GM18870 (cell line): ENCODE measurements at regions not wholly inside any gene's neighbourhood (a gene's known extent, or its start where the extent isn't known, plus 50 kb on each side); places are given as distances from the start of the nearest gene placed in this dataset.

Source experiments
- ATAC-seq: cut with Tn5 transposase; IDR thresholded peaks from one replicate; pipeline ENCODE4 v1.9.1; 2021; ENCODE audit warnings: moderate library complexity; ENCODE audit not compliant: unreplicated experiment

DNA sequence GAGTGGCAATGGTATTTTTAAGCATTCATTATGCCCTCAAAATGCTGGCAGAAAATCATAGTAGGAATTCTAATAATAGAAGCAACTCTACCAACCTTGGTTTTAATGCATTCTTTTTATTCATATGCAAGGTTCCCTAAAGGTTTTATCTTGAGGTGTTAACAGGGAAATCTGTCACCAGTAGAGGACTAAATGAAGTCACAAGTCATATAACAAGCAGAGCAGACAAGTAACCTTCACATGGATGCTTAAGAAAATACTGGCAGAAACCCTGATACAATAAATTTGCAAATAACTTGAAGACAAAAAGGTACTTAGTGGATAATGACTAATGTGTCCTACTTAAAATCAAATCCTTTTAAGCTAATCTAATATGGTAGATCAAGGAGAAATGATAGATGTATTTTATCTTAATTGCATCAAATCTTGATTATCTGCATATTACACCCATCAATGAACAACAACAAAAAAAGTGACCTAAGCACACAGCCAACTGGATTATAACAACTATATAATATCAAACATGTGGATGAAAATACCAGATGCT is 73.3 kb downstream of the RFC3 start:
- ATAC-seq, result no peak

DNA sequence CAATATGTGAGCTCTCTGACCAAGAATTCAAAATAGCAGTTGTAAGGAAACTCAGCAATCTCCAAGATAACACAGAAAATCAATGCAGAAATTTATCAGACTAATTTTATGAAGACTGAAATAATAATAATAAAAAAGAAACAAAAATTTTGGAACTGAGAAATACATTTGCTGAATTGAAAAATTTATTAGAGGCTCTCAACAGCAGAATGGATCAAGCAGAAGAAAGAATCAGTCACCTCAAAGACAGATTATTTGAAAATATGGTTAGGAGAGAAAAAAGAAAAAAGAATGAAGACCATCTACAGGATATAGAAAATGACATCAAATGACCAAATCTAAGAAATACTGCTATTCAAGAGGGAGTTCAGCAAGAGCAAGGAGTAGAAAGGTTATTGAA is 75.6 kb downstream of the RFC3 start:
- no peak for ATAC-seq

DNA sequence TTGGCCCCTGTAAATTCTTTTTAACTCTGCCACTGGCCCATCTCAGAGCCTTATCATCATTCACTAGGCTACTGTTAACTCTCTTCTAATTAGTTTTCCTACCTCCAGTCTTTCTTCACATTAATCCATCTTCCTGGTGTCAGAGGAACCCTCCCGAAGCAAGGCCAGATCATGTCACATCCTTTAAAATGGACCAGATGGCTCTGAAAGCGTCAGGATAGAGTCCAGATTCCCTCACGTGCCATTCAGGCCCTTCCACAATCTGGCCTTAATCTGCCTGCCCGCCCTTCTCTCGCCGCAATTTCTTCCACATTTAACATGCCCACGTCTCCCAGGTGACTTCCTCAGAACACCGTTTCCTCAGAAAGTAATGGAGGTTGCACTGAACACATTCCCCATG is 86.5 kb downstream of the RFC3 start:
- ATAC-seq, result no peak

DNA sequence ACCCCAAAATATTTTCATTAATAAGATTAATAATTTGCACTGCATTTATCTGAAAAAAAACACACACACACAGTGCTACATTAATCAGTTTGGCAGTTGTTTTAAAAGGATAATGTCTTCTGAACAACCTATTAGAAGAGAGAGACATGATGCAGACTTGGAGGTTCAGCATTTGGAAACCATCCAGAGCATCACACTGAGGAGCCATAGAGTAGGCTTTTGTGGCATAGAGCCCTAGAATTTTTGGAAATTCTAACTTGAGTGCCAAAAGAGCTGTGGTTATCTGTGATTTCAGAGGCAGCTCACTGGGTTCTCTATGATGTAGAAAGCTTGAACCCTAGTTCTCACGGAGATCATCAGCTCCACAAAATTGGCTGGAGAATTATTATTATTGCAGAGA is 90.2 kb downstream of the RFC3 start:
- no peak for ATAC-seq

DNA sequence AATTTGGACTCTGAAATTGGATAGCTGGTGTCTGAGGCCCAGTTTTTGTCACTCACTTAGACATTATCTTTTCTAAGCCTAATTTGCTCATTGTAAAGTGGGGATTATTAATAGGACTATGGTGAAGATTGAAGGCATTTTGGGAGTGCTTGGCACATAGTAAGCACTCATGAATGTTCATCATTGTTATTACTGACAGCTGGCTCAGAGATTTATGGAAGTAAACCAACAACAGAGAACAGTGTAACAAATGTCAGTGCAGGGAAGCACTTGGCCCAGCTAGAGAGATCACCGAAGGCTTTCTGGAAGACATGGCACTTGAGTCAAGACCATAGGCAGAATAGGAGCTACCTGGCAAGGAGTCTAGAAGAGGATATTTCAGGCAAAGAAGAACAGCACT is 92.3 kb downstream of the RFC3 start:
- ATAC-seq, result no peak

DNA sequence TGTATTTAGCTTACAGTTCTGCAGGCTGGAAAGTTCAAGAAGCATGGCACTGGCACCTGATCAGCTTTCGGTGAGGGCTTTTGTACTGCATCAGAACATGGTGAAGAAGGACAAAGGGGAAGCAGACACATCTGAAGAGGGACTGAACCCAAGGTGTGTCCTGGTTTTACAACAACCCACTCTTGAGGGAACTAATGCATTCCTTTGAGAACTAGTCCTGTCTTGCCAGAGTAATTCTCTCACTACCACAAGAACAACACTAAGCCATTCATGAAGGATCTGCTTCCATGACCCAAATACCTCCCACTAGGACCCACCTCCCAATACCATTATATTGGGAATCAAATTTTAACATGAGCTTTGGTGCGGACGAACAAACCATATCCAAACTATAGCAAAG is 93.6 kb downstream of the RFC3 start:
- no peak for ATAC-seq

DNA sequence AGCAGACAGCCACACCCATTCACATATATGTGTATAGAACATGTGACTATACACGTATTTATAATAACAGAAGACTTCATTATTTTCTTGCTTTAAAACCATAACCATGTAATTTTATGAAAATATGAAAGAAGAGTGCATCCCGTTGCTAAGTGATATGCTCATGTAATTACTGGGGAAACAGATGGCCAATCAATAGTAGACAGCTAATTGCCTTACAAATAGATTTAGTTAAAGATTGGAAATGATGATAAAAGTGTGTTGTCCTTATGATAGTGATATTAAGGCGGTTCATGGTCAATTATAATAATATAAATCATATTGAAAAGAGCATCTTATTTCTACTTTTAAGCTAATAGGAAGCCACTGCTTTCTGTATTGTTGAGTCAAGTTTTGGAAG is 95.9 kb downstream of the RFC3 start:
- ATAC-seq, result no peak

DNA sequence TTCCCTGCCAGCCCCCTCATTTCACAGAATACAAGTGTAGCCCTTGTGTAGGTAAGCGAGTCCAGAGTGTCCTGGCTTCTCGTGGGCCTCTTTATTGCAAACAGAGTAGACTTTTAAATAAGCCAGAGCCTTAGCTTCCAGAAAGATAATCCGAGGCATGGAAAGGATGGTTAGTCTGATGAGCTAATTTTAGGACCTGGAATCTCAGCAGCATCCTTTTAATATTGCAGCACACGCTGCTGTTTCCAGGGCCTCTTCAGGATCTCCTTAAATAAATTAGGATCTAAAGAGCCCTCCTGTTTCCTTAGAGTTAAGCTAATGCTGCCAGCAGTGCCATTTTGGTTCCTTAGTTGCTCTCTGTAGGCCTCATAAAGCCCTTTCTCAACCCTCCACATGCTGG is 99.2 kb downstream of the RFC3 start:
- no peak for ATAC-seq

DNA sequence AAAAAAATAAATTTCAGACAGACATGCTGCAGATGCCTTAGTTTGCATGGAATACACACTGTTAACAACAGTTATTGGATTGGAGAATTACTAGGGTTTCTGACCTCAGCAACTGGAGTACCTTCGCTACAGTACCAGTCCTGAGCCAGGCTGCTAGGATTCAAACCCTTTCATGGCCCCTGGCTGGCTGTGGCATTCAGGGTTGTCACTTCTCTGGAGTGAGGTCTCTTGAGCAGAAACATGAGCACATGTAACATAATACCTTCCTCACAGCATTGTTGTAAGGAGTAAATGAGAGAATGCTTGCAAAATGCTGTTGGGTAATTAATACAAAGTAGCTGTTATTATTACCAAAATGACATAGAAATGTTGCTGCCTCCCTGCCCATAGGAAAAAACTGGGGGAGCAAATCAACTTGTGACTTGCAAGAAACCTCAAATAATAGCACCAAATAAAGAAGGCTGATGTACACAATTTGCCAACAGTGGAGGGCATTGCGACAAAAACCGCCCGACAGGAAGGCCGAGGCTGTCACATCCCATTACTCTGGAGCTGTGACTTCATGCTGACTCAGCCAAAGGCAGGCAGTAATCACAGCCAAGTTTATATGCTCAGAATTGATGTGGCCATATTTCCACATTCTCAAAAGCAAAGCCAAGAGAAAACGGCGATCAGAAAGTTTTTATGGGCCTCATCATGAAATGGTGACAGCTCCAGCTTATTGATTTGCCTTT is 100.4 kb downstream of the RFC3 start:
- no peak for ATAC-seq

DNA sequence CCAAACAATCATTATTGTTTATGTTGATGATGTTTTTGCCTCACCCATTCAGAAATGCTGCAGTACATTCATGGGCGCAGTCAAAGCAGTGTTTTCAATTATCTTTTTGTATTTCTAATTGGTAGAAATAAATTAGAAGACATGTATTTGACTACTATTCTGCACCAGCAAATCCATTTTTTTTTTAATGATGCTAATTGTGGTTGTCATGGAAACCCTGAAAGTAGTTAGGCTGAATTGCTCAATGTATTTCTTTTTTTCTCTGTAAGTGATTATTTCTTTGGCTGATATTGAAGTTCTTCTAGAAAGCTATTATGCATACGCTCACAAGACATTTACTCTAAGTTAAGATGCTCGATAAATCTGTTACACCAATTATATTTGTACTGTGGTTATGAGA is 101.2 kb downstream of the RFC3 start:
- ATAC-seq, result no peak

DNA sequence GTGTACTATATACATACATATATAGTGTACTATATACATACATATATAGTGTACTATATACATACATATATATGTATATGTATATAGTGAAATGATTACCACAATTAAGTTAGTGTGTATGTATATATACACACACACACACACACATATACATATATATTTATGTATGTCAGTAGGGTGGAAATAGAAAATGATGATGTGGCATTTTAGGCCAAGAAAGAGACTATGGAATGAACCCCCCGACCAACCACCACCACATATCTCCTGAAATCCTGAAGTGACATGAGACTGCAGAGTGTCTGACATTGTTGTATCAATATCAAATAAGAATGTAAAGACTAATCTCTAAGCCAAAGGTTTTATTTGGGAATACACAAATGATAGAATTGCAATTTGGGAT is 107.6 kb downstream of the RFC3 start:
- no peak for ATAC-seq

DNA sequence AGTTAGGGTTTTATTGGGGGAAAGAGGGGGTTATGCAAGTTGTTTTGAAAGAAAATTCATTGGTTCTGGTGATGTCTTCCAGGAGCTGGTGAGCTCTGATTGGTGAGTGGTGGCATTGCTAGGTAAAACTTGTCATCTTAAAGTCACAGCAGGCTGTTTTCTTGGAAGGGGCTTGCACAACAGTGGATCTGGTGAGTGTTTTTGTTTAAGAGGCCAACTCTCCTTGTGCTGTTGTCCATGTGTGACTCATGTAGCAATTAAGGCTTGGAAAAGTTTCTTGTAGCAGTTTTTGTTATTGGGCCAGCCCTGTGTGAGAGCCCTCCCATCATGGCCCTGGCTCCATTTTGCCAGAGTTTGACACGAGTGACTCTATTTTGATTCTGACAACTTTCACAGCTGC is 109.4 kb downstream of the RFC3 start:
- no peak for ATAC-seq

DNA sequence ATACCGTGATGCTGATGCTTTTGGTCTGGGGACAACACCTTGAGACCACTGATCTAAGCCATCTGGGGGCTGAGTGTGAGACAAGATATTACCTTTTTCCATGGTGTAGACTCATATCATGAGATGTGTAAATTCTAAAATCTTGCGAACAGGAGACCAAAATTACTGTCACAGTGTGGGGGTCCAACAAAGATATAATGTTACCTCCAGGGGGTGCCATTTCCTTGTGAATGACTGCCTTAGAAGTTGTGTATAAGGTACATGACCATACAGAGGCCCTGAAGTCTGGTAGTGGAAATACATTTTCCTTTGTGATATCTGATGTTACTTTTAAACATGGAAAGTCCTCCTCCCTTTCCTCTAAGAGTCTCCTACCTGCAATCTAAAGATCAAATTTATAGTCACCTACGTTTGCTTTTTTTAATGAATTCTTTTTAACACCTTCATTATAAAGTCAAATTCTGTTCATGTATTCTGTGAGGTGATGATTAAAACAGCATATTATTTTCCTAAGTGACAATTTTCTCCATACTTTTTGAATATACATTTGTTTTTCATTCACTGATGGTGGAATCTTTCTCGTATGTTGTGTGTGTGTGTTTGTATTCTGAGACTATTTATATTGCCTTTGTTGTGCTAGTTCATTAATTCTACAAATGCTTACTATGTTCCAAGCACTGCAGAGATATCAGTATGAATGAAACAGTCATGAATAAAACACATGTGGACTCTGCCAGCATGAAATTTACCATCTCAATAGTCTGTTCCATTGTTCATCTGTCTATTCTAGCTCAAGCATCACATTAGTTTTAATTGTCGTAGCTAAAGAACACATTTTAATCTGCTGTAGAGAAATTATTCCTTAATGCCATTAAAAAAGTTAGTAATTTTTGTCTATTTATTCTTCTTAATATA is 113.7 kb downstream of the RFC3 start:
- ATAC-seq, result no peak

DNA sequence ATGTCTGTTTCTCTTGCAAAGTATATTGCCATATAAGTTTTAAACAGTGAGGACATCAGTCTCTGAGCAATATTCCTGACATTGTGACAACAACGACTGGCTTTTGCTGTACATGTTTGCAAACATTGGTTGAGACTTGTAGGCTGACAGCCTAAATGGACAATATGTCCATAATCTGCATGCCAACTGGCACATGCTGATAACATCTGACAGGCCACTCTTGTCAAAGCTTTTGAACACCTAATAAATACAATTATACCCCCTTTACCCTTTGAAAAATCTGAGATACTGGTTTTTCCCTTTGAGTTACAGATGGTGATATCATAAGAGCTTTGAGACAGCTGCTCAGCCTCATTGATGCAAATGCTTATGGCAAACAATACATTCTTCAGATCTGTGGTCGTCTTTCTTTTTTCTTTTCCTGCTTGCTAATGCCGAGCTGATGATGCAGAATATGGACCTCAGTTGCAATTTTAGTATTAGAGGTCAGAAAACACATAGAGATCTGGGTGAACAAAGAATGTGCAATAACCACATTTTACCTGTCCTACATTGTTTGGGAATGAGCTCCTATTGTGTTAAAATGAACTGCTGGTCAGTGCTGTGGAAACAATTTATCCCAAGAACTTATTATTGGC is 114.9 kb downstream of the RFC3 start:
- no peak for ATAC-seq

DNA sequence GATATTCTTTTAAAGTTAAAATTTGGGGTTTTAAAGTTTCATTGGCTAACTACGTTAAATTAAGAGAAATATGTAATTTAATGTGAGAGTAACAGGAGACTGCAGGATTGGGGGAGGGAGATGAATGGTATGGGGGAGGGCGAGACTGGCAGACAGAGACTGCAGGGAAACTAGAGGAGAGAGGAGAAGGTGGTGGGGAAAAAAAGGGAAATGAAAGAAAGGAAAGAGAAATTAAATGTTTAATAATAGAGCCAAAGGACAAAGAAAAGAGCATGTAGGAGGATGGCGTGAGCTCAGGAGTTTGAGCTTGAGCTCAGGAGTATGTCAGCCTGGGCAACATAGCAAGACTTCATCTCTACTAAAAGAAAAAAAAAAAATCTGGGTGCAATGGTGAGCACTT is 115.9 kb downstream of the RFC3 start:
- ATAC-seq, result no peak

DNA sequence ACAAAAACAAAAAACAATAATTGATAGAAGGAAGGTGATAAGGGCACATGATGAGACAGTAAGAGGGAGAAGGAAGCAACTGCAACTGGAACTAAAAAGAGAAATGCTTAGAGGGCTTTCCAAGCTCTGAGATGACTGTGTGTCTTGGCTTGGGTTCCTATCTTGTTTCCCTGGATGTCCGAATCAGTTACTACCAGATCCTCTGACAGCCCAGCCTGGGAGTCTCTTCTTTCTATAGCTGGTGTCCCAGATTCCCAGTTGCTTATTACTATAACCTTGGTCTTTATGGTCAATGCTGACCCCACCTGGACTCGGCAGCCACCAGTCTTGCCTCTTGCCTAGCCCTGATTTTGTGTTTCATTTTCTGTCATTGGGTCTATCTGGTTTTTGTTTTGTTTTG is 116.4 kb downstream of the RFC3 start:
- no peak for ATAC-seq

DNA sequence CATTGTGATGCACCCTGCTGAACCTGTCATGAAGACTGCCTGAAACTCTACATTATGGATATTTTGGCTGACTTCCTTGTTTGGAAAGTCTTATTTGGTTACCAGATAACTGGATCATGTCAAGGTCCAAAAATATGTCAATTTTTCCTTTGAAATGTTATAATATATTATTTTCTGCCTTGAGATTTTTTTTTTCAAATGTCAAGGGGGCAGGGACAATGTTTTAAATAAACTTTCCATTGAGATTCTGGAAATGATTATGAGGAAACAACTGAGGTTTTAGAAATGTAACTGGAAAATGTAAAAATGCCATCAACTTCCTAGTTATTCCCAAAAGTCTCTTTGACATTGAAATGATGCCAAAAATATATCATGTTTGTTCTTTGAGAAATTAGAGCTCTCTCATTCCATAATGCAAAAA is 117.0 kb downstream of the RFC3 start:
- ATAC-seq, result no peak

DNA sequence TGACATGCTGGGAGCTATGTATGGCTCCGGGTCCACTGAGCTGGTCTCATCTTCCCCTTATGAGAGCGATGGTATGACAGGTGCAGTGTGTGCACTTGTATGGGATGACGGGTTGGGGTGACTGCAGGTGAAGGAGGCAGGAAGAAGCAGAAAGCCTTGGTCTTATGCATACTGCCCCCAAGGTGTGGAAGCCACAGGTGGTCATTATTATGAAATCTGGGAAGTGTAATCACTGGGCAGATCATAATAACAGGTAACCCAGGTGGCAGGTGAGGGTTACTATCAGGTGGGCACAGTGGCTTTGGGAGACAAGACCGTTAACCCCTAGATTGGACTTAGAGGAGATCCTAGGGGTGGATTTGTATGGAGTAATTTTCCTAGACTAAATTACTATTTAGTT is 118.0 kb downstream of the RFC3 start:
- ATAC-seq, result no peak

DNA sequence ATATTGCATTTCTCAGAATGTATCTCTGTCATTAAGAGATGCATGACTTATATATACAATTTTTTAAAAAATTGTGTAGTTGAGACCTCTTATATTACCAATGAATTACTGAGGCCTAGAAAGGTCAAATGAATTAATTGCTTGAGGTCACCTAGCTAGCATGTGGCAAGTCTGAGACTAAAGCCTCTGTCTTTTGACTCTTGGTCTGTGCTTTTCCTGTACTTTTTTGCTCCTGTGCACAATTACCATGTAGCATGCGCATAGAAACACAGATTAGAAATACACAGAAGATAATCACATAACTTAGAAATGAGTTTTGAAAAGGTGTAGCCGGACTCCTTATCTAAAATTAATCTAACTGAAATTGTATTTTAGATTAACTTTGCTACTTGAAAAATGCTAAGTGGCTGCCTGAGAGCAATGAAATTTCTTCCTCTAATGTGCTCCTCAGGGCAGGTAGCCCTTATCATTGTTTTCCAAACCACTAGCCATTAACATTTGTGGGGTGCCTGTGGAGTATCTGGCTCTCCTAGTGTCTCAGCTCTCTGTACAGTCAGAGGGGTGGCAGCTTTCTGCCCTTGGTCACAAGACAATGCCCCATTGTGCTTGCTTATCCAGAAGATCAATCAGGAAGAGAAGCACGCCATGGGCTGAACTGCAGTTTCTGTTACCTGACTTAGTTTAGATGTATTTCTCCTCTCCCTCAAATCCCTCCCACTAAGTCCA is 119.6 kb downstream of the RFC3 start:
- ATAC-seq, result no peak

DNA sequence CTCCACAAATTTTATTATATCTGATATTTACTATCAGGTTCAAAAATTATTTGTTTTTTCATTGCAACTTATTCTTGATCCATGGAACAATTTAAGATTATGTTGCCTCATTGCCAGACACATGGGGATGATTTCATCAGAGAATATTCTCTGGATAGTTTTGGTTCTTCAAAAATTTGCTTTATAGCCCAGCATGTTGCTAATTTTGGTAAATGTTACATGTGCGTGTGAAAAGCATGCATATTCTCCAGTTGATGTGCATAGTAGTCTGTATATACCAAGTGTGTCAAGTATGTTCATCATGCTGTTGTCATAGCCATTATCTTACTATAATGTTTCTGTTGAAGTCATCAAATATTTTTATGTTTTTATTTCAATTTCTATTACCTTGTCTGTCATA is 122.3 kb downstream of the RFC3 start:
- no peak for ATAC-seq

DNA sequence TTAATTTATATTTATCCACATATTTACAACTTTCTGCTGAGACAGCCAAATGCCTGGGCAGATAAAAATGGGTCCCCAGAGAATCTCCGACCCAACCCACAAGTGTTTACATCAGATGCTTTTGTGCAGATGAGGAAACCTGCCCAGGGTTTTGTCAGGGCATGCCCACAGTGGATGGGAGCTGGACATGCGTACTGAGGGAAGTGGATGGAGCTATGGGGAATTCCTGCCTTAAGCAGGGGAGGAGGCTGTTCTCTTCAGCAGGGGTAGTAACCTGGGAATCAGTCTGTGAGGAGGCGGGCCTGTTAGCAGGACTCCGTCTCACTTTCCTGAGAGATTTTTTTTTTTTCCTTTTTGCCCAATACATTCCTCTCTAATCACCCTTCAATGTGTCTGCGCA is 122.9 kb downstream of the RFC3 start:
- no peak for ATAC-seq
